ENCODE measurements at regions not wholly inside any gene's neighbourhood (a gene's known extent, or its start where the extent isn't known, plus 50 kb on each side); places are given as distances from the start of the nearest gene placed in this dataset.

DNA sequence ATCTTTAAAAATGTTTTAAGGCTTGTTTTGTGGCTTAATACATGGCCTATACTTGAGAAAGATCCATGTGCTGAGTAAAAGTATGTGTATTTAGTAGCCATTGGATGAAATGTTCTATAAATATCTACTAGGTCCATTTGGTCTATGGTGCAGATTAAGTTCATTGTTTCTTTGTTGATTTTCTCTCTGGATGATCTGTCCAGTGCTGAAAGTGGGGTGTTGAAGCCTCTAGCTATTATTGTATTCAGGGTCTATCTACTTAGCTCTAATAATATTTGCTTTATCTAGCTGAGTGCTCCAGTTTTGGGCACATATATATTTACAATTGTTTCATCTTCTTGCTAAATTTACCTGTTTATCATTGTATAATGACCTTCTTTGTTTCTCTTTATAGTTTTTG is 272.2 kb upstream of the NR4A3 start:
- H3K36me3 Mint-ChIP-seq (ENCODE audit: low read depth): no peaks in the 10 kb centered on the region
- H3K36me3 ChIP-seq (ENCODE audit: insufficient read depth, low read length): no peaks in the 10 kb centered on the region
- peaks cover 25% of the 10 kb centered on the region for H3K9me3 Mint-ChIP-seq
- TF ChIP-seq, protein P1, sequence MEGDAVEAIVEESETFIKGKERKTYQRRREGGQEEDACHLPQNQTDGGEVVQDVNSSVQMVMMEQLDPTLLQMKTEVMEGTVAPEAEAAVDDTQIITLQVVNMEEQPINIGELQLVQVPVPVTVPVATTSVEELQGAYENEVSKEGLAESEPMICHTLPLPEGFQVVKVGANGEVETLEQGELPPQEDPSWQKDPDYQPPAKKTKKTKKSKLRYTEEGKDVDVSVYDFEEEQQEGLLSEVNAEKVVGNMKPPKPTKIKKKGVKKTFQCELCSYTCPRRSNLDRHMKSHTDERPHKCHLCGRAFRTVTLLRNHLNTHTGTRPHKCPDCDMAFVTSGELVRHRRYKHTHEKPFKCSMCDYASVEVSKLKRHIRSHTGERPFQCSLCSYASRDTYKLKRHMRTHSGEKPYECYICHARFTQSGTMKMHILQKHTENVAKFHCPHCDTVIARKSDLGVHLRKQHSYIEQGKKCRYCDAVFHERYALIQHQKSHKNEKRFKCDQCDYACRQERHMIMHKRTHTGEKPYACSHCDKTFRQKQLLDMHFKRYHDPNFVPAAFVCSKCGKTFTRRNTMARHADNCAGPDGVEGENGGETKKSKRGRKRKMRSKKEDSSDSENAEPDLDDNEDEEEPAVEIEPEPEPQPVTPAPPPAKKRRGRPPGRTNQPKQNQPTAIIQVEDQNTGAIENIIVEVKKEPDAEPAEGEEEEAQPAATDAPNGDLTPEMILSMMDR (IDR thresholded peaks at IDR 0.05): no peak
- no peak overlapping the region for H3K27ac ChIP-seq (ENCODE audit: low read depth in 1 of 2, low read length in 2 of 2)
- H3K9me3 ChIP-seq (ENCODE audit: control insufficient read depth in 1 of 2, insufficient read depth in 1 of 2, low read length in 2 of 2): peaks cover 0 to 5% of the 10 kb centered on the region in 2 experiments
- peaks cover 0 to 4% of the 10 kb centered on the region in 2 experiments for H3K27me3 ChIP-seq (ENCODE audit: control insufficient read depth in 1 of 2, insufficient read depth in 2 of 2, low read length in 2 of 2)
- intact Hi-C loops (cut with DNase I, micrococcal nuclease): no loop called here
- no peak overlapping the region for H3K4me3 Mint-ChIP-seq
- POLR2A ChIA-PET: no interaction called here
- DNase-seq (no peak), ATAC-seq (ENCODE audit: poor library complexity) (no peak)
- no peak overlapping the region for H3K4me3 ChIP-seq (ENCODE audit: low read length)
- H3K4me1 Mint-ChIP-seq (ENCODE audit: low read depth): no peaks in the 10 kb centered on the region
- no peak overlapping the region for H3K27ac Mint-ChIP-seq
- CTCF ChIA-PET: no interaction called here
- peaks cover 46% of the 10 kb centered on the region for H3K27me3 Mint-ChIP-seq
- no peaks in the 10 kb centered on the region for H3K4me1 ChIP-seq (ENCODE audit: insufficient read depth, low read length)

GRCh38 chr9:99555792-99556191 is 265.9 kb upstream of the NR4A3 start:
- DNase-seq (no peak), ATAC-seq (ENCODE audit: poor library complexity) (no peak)
- Mint-ChIP-seq H3K4me3 (no peak overlapping the region), H3K36me3 (ENCODE audit: low read depth) (no peaks in the 10 kb centered on the region), H3K4me1 (ENCODE audit: low read depth) (no peaks in the 10 kb centered on the region), H3K9me3 (peaks cover 23% of the 10 kb centered on the region), H3K27ac (no peak overlapping the region), H3K27me3 (peaks cover 29% of the 10 kb centered on the region)
- Histone ChIP-seq H3K36me3 (ENCODE audit: insufficient read depth, low read length) (no peaks in the 10 kb centered on the region), H3K4me3 (ENCODE audit: low read length) (no peak overlapping the region), H3K4me1 (ENCODE audit: insufficient read depth, low read length) (no peaks in the 10 kb centered on the region), H3K27me3 (ENCODE audit: control insufficient read depth in 1 of 2, insufficient read depth in 2 of 2, low read length in 2 of 2) (no peaks in the 10 kb centered on the region), H3K27ac (ENCODE audit: low read depth in 1 of 2, low read length in 2 of 2) (no peak overlapping the region), H3K9me3 (ENCODE audit: control insufficient read depth in 1 of 2, insufficient read depth in 1 of 2, low read length in 2 of 2) (peaks cover 0 to 5% of the 10 kb centered on the region in 2 experiments)
- intact Hi-C loops (cut with DNase I, micrococcal nuclease): no loop called here
- TF ChIP-seq, protein P1 (IDR thresholded peaks at IDR 0.05): no peak
- POLR2A ChIA-PET: no interaction called here
- CTCF ChIA-PET: no interaction called here

DNA sequence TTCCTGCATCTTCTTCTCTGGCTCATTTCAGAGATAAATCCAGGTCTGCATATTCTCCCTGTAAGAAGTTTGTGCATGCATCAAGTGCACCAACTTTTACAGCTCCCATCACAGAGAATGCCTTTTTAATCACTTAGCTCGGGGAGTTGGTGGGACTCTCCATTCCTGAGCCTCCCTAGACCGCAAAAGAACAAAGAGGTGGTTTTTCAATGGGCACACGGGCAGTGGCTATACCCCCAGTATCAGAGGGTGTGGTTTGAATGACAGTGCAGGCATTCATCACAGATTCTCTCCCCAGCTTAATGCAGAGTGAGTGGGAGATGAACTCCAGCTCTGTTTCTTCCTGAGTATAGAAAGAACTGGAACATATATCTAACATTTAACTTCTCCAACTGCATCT is 264.7 kb upstream of the NR4A3 start:
- H3K36me3 Mint-ChIP-seq (ENCODE audit: low read depth): no peaks in the 10 kb centered on the region
- H3K27ac Mint-ChIP-seq: no peak overlapping the region
- no peaks in the 10 kb centered on the region for H3K4me1 Mint-ChIP-seq (ENCODE audit: low read depth)
- TF ChIP-seq, protein P1 (IDR thresholded peaks at IDR 0.05): no peak
- H3K27ac ChIP-seq (ENCODE audit: low read depth in 1 of 2, low read length in 2 of 2): no peak overlapping the region
- no peaks in the 10 kb centered on the region for H3K27me3 ChIP-seq (ENCODE audit: control insufficient read depth in 1 of 2, insufficient read depth in 2 of 2, low read length in 2 of 2)
- no peaks in the 10 kb centered on the region for H3K36me3 ChIP-seq (ENCODE audit: insufficient read depth, low read length)
- CTCF ChIA-PET: no interaction called here
- intact Hi-C loops (cut with DNase I, micrococcal nuclease): no loop called here
- peaks cover 25% of the 10 kb centered on the region for H3K27me3 Mint-ChIP-seq
- H3K9me3 Mint-ChIP-seq: peaks cover 20% of the 10 kb centered on the region
- POLR2A ChIA-PET: no interaction called here
- H3K4me1 ChIP-seq (ENCODE audit: insufficient read depth, low read length): no peaks in the 10 kb centered on the region
- H3K9me3 ChIP-seq (ENCODE audit: control insufficient read depth in 1 of 2, insufficient read depth in 1 of 2, low read length in 2 of 2): no peaks in the 10 kb centered on the region
- no peak overlapping the region for H3K4me3 ChIP-seq (ENCODE audit: low read length)
- DNase-seq (no peak), ATAC-seq (ENCODE audit: poor library complexity) (no peak)
- no peak overlapping the region for H3K4me3 Mint-ChIP-seq

Data from CD4-positive, alpha-beta T cell (primary cell).